H9 (cell line): ENCODE measurements at regions not wholly inside any gene's neighbourhood (a gene's known extent, or its start where the extent isn't known, plus 50 kb on each side); places are given as distances from the start of the nearest gene placed in this dataset.
"Not testable (repeated sequence)": the region's sequence is repeated elsewhere in the genome, so short reads cannot be mapped to it uniquely, and the experiment has no call there.

ENCODE experiments used
- DNase-seq: peaks from one replicate; pipeline ENCODE4 v3.0.0-alpha.2; 2017
- H2AFZ ChIP-seq: one replicate; pipeline ENCODE4 v1.6.1; 2013; ENCODE audit warnings: mild to moderate bottlenecking, low read length, control low read depth, moderate library complexity
- H2AK5ac ChIP-seq: 2 replicates; pipeline ENCODE4 v1.6.1; 2013; ENCODE audit warnings: low read length, control low read depth, mixed read lengths; ENCODE audit not compliant: insufficient read length
- H2BK120ac ChIP-seq: one replicate; pipeline ENCODE4 v1.6.1; 2013; ENCODE audit warnings: low read depth, mild to moderate bottlenecking, low read length, control low read depth, inconsistent platforms; ENCODE audit not compliant: poor library complexity, severe bottlenecking
- H2BK12ac ChIP-seq: 2 replicates; pipeline ENCODE4 v1.6.1; 2013; ENCODE audit warnings: low read length, control low read depth, mixed read lengths, low read depth; ENCODE audit not compliant: insufficient read length
- H2BK15ac ChIP-seq: 2 replicates; pipeline ENCODE4 v1.6.1; 2013; ENCODE audit warnings: low read depth, low read length, control low read depth
- H2BK20ac ChIP-seq: one replicate; pipeline ENCODE4 v1.6.1; 2013; ENCODE audit warnings: low read depth, mild to moderate bottlenecking, low read length, control low read depth, inconsistent platforms; ENCODE audit not compliant: poor library complexity, severe bottlenecking
- H2BK5ac ChIP-seq: 2 replicates; pipeline ENCODE4 v1.6.1; 2013; ENCODE audit warnings: low read length, control low read depth, mixed read lengths; ENCODE audit not compliant: insufficient read length
- H3K14ac ChIP-seq: 2 replicates; pipeline ENCODE4 v1.6.1; 2013; ENCODE audit warnings: low read length, control low read depth; ENCODE audit not compliant: insufficient read depth
- H3K18ac ChIP-seq: 2 replicates; pipeline ENCODE4 v1.6.1; 2013; ENCODE audit warnings: low read depth, mild to moderate bottlenecking, mixed read lengths, low read length, control low read depth; ENCODE audit not compliant: insufficient read length
- H3K23ac ChIP-seq: 2 replicates; pipeline ENCODE4 v1.6.1; 2013; ENCODE audit warnings: low read length, control low read depth, mixed read lengths, low read depth; ENCODE audit not compliant: insufficient read length
- H3K23me2 ChIP-seq: 2 replicates; pipeline ENCODE4 v1.6.1; 2013; ENCODE audit warnings: low read depth, mild to moderate bottlenecking, mixed read lengths, low read length, control low read depth; ENCODE audit not compliant: insufficient read length, poor library complexity, severe bottlenecking
- H3K27ac ChIP-seq: 2 replicates; pipeline ENCODE4 v1.5.1; 2013; ENCODE audit warnings: low read length, control low read depth, mixed read lengths, low read depth; ENCODE audit not compliant: insufficient read length
- H3K27me3 ChIP-seq: 2 replicates; pipeline ENCODE4 v1.6.1; 2013; ENCODE audit warnings: low read length, control low read depth, inconsistent platforms; ENCODE audit not compliant: insufficient read depth
- H3K4ac ChIP-seq: 2 replicates; pipeline ENCODE4 v1.6.1; 2013; ENCODE audit warnings: low read depth, mild to moderate bottlenecking, control low read depth, inconsistent platforms, low read length, moderate library complexity
- H3K4me1 ChIP-seq: 2 replicates; pipeline ENCODE4 v1.6.1; 2013; ENCODE audit warnings: low read length, control low read depth, inconsistent platforms; ENCODE audit not compliant: insufficient read depth
- H3K4me2 ChIP-seq: 2 replicates; pipeline ENCODE4 v1.6.1; 2013; ENCODE audit warnings: low read length, control low read depth, mixed read lengths; ENCODE audit not compliant: insufficient read length, insufficient read depth
- H3K56ac ChIP-seq: 2 replicates; pipeline ENCODE4 v1.6.1; 2013; ENCODE audit warnings: low read depth, mild to moderate bottlenecking, mixed read lengths, low read length, control low read depth; ENCODE audit not compliant: insufficient read length
- H3K79me1 ChIP-seq: 2 replicates; pipeline ENCODE4 v1.6.1; 2013; ENCODE audit warnings: low read depth, mild to moderate bottlenecking, moderate library complexity, low read length, control low read depth, inconsistent platforms; ENCODE audit not compliant: insufficient read depth, poor library complexity, severe bottlenecking
- H3K79me2 ChIP-seq: 2 replicates; pipeline ENCODE4 v1.6.1; 2013; ENCODE audit warnings: low read length, control low read depth, inconsistent platforms; ENCODE audit not compliant: insufficient read depth
- H3K9ac ChIP-seq: 2 replicates; pipeline ENCODE4 v1.6.1; 2013; ENCODE audit warnings: low read length, control low read depth, mixed read lengths; ENCODE audit not compliant: insufficient read length; ENCODE audit errors: extremely low read depth
- H3K9me3 ChIP-seq: one replicate; pipeline ENCODE4 v1.6.1; 2013; ENCODE audit warnings: low read depth, low read length, inconsistent platforms; ENCODE audit not compliant: control insufficient read depth
- H3T11ph ChIP-seq: one replicate; pipeline ENCODE4 v1.6.1; 2013; ENCODE audit warnings: mild to moderate bottlenecking, low read length, control low read depth, inconsistent platforms
- H4K20me1 ChIP-seq: one replicate; pipeline ENCODE4 v1.6.1; 2013; ENCODE audit not compliant: control insufficient read depth, insufficient read length, insufficient read depth
- H4K5ac ChIP-seq: 2 replicates; pipeline ENCODE4 v1.6.1; 2013; ENCODE audit warnings: low read depth, mild to moderate bottlenecking, mixed read lengths, low read length, control low read depth; ENCODE audit not compliant: insufficient read length
- H4K8ac ChIP-seq: replicated peaks from 2 replicates; pipeline ENCODE4 v1.6.1; 2013; ENCODE audit warnings: low read length, control low read depth, mixed read lengths, low read depth; ENCODE audit not compliant: insufficient read length
- H4K91ac ChIP-seq: 2 replicates; pipeline ENCODE4 v1.6.1; 2013; ENCODE audit warnings: low read depth, mild to moderate bottlenecking, moderate library complexity, mixed read lengths, low read length, control low read depth; ENCODE audit not compliant: insufficient read length
- H3K27ac Mint-ChIP-seq, 3 experiments: 2 replicates in 2 of 3; 3 replicates in 1 of 3; pipeline ENCODE4 v1.8.0; 2020 to 2021; ENCODE audit warnings: mixed read lengths in 3 of 3, mild to moderate bottlenecking in 1 of 3, moderate library complexity in 1 of 3
- H3K27me3 Mint-ChIP-seq: 2 replicates; pipeline ENCODE4 v1.8.0; 2021; ENCODE audit warnings: low read depth, mild to moderate bottlenecking, moderate library complexity, mixed read lengths
- H3K36me3 Mint-ChIP-seq, 3 experiments: 2 replicates in 2 of 3; 3 replicates in 1 of 3; pipeline ENCODE4 v1.8.0; 2020 to 2021; ENCODE audit warnings: low read depth in 3 of 3, mixed read lengths in 3 of 3; ENCODE audit not compliant: insufficient read depth in 1 of 3
- H3K4me1 Mint-ChIP-seq, 2 experiments: 2 replicates each; pipeline ENCODE4 v1.8.0; 2020; ENCODE audit warnings: mixed read lengths in 2 of 2
- H3K4me3 Mint-ChIP-seq, 2 experiments: 2 replicates in 1 of 2; 3 replicates in 1 of 2; pipeline ENCODE4 v1.8.0; 2020 to 2021; ENCODE audit warnings: mild to moderate bottlenecking in 2 of 2, mixed read lengths in 2 of 2, moderate library complexity in 1 of 2
- H3K9me3 Mint-ChIP-seq, 2 experiments: 2 replicates in 1 of 2; 3 replicates in 1 of 2; pipeline ENCODE4 v1.8.0; 2020; ENCODE audit warnings: mild to moderate bottlenecking in 2 of 2, mixed read lengths in 2 of 2, moderate library complexity in 1 of 2
- WGBS: extraction: QIAGEN DNeasy Blood & Tissue Kit; methylation state at CpG from one replicate; pipeline ENCODE4 v1.1.7; 2013; ENCODE audit warnings: missing lambda C conversion rate, low lambda C conversion rate, mixed read lengths; ENCODE audit not compliant: insufficient read length; ENCODE audit errors: extremely low coverage; 5-methylcytosine and 5-hydroxymethylcytosine counted together

DNA sequence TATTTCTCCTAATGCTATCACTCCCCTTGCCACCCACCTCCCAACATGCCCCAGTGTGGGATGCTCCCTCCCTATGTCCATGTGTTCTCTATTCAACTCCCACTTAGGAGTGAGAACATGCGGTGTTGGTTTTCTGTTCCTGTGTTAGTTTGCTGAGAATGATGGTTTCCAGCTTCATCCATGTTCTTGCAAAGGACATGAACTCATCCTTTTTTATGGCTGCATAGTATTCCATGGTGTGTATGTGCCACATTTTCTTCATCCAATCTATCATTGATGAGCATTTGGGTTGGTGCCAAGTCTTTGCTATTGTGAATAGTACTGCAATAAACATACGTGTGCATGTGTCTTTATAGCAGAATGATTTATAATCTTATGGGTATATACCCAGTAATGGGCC lies 138.6 kb downstream of the CXCL12 start:
- H3K4me3 Mint-ChIP-seq, result not testable (repeated sequence)

More for the DNA sequence above, 138.6 kb downstream of the CXCL12 start:
- not testable (repeated sequence) for H3K27ac ChIP-seq, H4K20me1 ChIP-seq, H3K23me2 ChIP-seq, H3K18ac ChIP-seq, H3K4me1 ChIP-seq, H2BK20ac ChIP-seq, H3K9ac ChIP-seq, H3K4me2 ChIP-seq, H3K9me3 ChIP-seq, H3K56ac ChIP-seq, H2BK120ac ChIP-seq, H3K79me1 ChIP-seq, H2BK5ac ChIP-seq, DNase-seq, H4K91ac ChIP-seq, H3K14ac ChIP-seq, H3T11ph ChIP-seq, H3K27ac Mint-ChIP-seq, H3K79me2 ChIP-seq, H2BK15ac ChIP-seq, H3K27me3 ChIP-seq, H2AFZ ChIP-seq, H4K5ac ChIP-seq, H3K23ac ChIP-seq, H2AK5ac ChIP-seq, H2BK12ac ChIP-seq, H3K4ac ChIP-seq, H4K8ac ChIP-seq
- Mint-ChIP-seq H3K9me3 (peaks cover 14 to 20% of the 10 kb centered on the region in 2 experiments), H3K4me1 (peaks cover 17 to 20% of the 10 kb centered on the region in 2 experiments), H3K36me3 (peaks cover 0 to 18% (median 6%) of the 10 kb centered on the region in 3 experiments; a peak in 6 of 7 replicates), H3K27me3 (peaks cover 57% of the 10 kb centered on the region)
- WGBS, result no CpG with 5 or more reads among the region's 2 CpGs
